PFSK-1 (cell line): ENCODE measurements at regions not wholly inside any gene's neighbourhood (a gene's known extent, or its start where the extent isn't known, plus 50 kb on each side); places are given as distances from the start of the nearest gene placed in this dataset.

Experiments
- POLR2AphosphoS5 ChIP-seq: IDR thresholded peaks from 2 replicates; pipeline ENCODE4 v1.6.1; 2012; ENCODE audit warnings: low read depth, mild to moderate bottlenecking, control low read depth, low read length, moderate library complexity
- SIN3A ChIP-seq: IDR thresholded peaks from 2 replicates; pipeline ENCODE4 v1.6.1; 2012; ENCODE audit warnings: mild to moderate bottlenecking, low read length, moderate library complexity, borderline replicate concordance; ENCODE audit not compliant: insufficient read depth
- TAF1 ChIP-seq: IDR thresholded peaks from 2 replicates; pipeline ENCODE4 v1.6.1; 2012; ENCODE audit warnings: low read length, control low read depth, borderline replicate concordance; ENCODE audit not compliant: insufficient read depth

DNA sequence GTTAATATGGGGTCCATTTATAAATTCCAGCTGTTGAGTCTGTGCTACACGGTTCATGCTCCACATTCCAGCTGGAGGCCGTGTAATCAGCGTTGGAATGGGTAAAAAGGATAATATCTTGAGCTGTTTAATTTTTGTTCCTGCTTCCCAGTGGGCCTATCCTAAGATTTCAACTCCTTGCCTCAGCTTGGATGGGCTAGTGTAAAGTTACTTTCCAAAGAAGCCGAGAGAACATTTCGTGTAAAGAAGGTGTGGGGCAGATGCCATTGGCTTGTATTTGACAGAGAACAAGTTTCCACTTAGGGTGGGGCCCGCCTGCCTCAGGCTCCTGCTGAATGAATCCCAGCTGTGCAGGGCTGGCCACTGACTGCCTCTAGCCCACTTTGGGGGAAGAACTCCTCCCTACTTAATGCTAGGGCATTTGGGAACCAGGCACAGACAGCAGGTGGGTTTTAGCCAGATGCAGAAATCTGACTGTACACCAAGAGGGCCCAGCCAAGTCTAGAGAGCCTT lies 125.9 kb upstream of the LYZL2 start:
- TF ChIP-seq TAF1 (no peak), POLR2AphosphoS5 (no peak), SIN3A (no peak)
